Glutamatergic neuron (in vitro differentiated cells): ENCODE measurements at regions not wholly inside any gene's neighbourhood (a gene's known extent, or its start where the extent isn't known, plus 50 kb on each side); places are given as distances from the start of the nearest gene placed in this dataset.

Experiments
- DNase-seq: peaks from one replicate; pipeline ENCODE4 v3.0.0; 2022
- H3K27ac Mint-ChIP-seq: one replicate; pipeline ENCODE4 v1.8.0; 2020; ENCODE audit warnings: mild to moderate bottlenecking, mixed read lengths, inconsistent platforms; ENCODE audit not compliant: unreplicated experiment
- H3K27me3 Mint-ChIP-seq: one replicate; pipeline ENCODE4 v1.8.0; 2020; ENCODE audit warnings: mild to moderate bottlenecking, moderate library complexity, mixed read lengths, inconsistent platforms; ENCODE audit not compliant: unreplicated experiment
- H3K36me3 Mint-ChIP-seq: one replicate; pipeline ENCODE4 v1.8.0; 2020; ENCODE audit warnings: mild to moderate bottlenecking, mixed read lengths, inconsistent platforms; ENCODE audit not compliant: unreplicated experiment
- H3K4me1 Mint-ChIP-seq: one replicate; pipeline ENCODE4 v1.8.0; 2020; ENCODE audit warnings: mild to moderate bottlenecking, low read depth, mixed read lengths, inconsistent platforms; ENCODE audit not compliant: unreplicated experiment
- H3K4me3 Mint-ChIP-seq: one replicate; pipeline ENCODE4 v1.8.0; 2020; ENCODE audit warnings: mild to moderate bottlenecking, mixed read lengths, inconsistent platforms; ENCODE audit not compliant: unreplicated experiment
- H3K9me3 Mint-ChIP-seq: one replicate; pipeline ENCODE4 v1.8.0; 2020; ENCODE audit warnings: mild to moderate bottlenecking, moderate library complexity, mixed read lengths, inconsistent platforms; ENCODE audit not compliant: unreplicated experiment
- CTCF ChIP-seq: fragments of 200-600 bp; sonication (generic); IDR thresholded peaks from one replicate; pipeline ENCODE4 v1.5.0; 2021; ENCODE audit not compliant: partially characterized antibody, unreplicated experiment

- no peak for TF ChIP-seq CTCF
- peaks cover 2% of the 10 kb centered on the region for H3K9me3 Mint-ChIP-seq
- no peak for DNase-seq
These were observed 66.7 kb upstream of the GJB5 start for GRCh38 chr1:34688006-34688741.

GRCh38 chr1:34690269-34690668 is 64.6 kb upstream of the GJB5 start:
- no peak for DNase-seq
- Mint-ChIP-seq H3K4me1 (no peaks in the 10 kb centered on the region), H3K4me3 (no peak overlapping the region), H3K36me3 (peaks cover 5% of the 10 kb centered on the region), H3K9me3 (peaks cover 2% of the 10 kb centered on the region), H3K27ac (no peak overlapping the region), H3K27me3 (peaks cover 3% of the 10 kb centered on the region)
- no peak for TF ChIP-seq CTCF

More at GRCh38 chr1:34688006-34688741, 66.7 kb upstream of the GJB5 start:
- Mint-ChIP-seq H3K4me1 (peaks cover 5% of the 10 kb centered on the region), H3K4me3 (no peak overlapping the region), H3K27ac (no peak overlapping the region), H3K27me3 (peaks cover 3% of the 10 kb centered on the region), H3K36me3 (peaks cover 5% of the 10 kb centered on the region)

GRCh38 chr1:34693081-34693480 is 61.8 kb upstream of the GJB5 start:
- H3K4me3 Mint-ChIP-seq: no peak overlapping the region
- TF ChIP-seq CTCF: no peak
- H3K36me3 Mint-ChIP-seq: no peaks in the 10 kb centered on the region
- H3K27me3 Mint-ChIP-seq: peaks cover 3% of the 10 kb centered on the region
- no peaks in the 10 kb centered on the region for H3K4me1 Mint-ChIP-seq
- no peak overlapping the region for H3K27ac Mint-ChIP-seq
- DNase-seq: no peak
- H3K9me3 Mint-ChIP-seq: no peaks in the 10 kb centered on the region

GRCh38 chr1:34694383-34694782 is 60.5 kb upstream of the GJB5 start:
- TF ChIP-seq CTCF: no peak
- Mint-ChIP-seq H3K4me1 (no peaks in the 10 kb centered on the region), H3K27me3 (peaks cover 3% of the 10 kb centered on the region), H3K36me3 (no peaks in the 10 kb centered on the region), H3K9me3 (no peaks in the 10 kb centered on the region), H3K27ac (no peak overlapping the region), H3K4me3 (no peak overlapping the region)
- no peak for DNase-seq

- Mint-ChIP-seq H3K27ac (no peak overlapping the region), H3K27me3 (peaks cover 3% of the 10 kb centered on the region), H3K4me1 (no peaks in the 10 kb centered on the region), H3K4me3 (no peak overlapping the region), H3K9me3 (no peaks in the 10 kb centered on the region), H3K36me3 (no peaks in the 10 kb centered on the region)
- no peak for TF ChIP-seq CTCF
- no peak for DNase-seq
These were observed 59.3 kb upstream of the GJB5 start for GRCh38 chr1:34695580-34695979.
